ENCODE measurements at regions not wholly inside any gene's neighbourhood (a gene's known extent, or its start where the extent isn't known, plus 50 kb on each side); places are given as distances from the start of the nearest gene placed in this dataset.

DNA sequence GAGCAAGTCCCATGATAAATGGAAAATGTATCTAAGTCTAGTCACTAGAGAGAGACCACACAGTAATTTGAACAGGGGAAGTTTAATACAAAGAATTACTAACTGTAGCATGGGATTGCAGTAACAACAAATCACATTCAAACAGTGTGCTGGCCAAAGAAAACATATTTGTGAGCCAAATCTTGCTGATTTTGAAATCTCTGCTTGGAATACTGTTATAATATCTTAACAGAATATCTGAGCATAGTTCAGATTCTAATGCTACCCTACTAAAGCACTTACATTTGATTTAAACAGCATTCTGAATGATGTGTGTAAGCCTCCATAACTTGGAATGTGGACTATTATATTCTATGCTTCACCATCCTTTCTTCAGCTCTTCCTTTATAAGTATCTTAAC is 270.0 kb upstream of the BRINP3 start:
- no peaks in the 10 kb centered on the region for H3K36me3 Mint-ChIP-seq
- H3K9me3 Mint-ChIP-seq, result no peaks in the 10 kb centered on the region
- H3K27me3 Mint-ChIP-seq (ENCODE audit: low read depth), result no peaks in the 10 kb centered on the region
- no peak for TF ChIP-seq MYBL2 (CRISPR knock-in tag; IDR thresholded peaks at IDR 0.05)
- TF ChIP-seq JAZF1 (CRISPR knock-in tag; IDR thresholded peaks at IDR 0.05), result no peak
- no peak for TF ChIP-seq NR3C1 (CRISPR knock-in tag; conservative IDR thresholded peaks at IDR 0.05; ENCODE audit: low read depth)
- TF ChIP-seq, protein P1, sequence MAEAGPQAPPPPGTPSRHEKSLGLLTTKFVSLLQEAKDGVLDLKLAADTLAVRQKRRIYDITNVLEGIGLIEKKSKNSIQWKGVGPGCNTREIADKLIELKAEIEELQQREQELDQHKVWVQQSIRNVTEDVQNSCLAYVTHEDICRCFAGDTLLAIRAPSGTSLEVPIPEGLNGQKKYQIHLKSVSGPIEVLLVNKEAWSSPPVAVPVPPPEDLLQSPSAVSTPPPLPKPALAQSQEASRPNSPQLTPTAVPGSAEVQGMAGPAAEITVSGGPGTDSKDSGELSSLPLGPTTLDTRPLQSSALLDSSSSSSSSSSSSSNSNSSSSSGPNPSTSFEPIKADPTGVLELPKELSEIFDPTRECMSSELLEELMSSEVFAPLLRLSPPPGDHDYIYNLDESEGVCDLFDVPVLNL (CRISPR knock-in tag; IDR thresholded peaks at IDR 0.05; ENCODE audit: borderline replicate concordance, low read depth), result no peak
- TF ChIP-seq GRHL2 (CRISPR knock-in tag; IDR thresholded peaks at IDR 0.05; ENCODE audit: insufficient replicate concordance, severe bottlenecking), result no peak
- no peak for TF ChIP-seq HMGA2 (CRISPR knock-in tag; IDR thresholded peaks at IDR 0.05)
- TF ChIP-seq, protein P2, sequence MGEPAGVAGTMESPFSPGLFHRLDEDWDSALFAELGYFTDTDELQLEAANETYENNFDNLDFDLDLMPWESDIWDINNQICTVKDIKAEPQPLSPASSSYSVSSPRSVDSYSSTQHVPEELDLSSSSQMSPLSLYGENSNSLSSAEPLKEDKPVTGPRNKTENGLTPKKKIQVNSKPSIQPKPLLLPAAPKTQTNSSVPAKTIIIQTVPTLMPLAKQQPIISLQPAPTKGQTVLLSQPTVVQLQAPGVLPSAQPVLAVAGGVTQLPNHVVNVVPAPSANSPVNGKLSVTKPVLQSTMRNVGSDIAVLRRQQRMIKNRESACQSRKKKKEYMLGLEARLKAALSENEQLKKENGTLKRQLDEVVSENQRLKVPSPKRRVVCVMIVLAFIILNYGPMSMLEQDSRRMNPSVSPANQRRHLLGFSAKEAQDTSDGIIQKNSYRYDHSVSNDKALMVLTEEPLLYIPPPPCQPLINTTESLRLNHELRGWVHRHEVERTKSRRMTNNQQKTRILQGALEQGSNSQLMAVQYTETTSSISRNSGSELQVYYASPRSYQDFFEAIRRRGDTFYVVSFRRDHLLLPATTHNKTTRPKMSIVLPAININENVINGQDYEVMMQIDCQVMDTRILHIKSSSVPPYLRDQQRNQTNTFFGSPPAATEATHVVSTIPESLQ (CRISPR knock-in tag; IDR thresholded peaks at IDR 0.05), result no peak
- TF ChIP-seq SOX15 (CRISPR knock-in tag; IDR thresholded peaks at IDR 0.05), result no peak
- TF ChIP-seq, protein P3, sequence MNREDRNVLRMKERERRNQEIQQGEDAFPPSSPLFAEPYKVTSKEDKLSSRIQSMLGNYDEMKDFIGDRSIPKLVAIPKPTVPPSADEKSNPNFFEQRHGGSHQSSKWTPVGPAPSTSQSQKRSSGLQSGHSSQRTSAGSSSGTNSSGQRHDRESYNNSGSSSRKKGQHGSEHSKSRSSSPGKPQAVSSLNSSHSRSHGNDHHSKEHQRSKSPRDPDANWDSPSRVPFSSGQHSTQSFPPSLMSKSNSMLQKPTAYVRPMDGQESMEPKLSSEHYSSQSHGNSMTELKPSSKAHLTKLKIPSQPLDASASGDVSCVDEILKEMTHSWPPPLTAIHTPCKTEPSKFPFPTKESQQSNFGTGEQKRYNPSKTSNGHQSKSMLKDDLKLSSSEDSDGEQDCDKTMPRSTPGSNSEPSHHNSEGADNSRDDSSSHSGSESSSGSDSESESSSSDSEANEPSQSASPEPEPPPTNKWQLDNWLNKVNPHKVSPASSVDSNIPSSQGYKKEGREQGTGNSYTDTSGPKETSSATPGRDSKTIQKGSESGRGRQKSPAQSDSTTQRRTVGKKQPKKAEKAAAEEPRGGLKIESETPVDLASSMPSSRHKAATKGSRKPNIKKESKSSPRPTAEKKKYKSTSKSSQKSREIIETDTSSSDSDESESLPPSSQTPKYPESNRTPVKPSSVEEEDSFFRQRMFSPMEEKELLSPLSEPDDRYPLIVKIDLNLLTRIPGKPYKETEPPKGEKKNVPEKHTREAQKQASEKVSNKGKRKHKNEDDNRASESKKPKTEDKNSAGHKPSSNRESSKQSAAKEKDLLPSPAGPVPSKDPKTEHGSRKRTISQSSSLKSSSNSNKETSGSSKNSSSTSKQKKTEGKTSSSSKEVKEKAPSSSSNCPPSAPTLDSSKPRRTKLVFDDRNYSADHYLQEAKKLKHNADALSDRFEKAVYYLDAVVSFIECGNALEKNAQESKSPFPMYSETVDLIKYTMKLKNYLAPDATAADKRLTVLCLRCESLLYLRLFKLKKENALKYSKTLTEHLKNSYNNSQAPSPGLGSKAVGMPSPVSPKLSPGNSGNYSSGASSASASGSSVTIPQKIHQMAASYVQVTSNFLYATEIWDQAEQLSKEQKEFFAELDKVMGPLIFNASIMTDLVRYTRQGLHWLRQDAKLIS (CRISPR knock-in tag; IDR thresholded peaks at IDR 0.05; ENCODE audit: borderline replicate concordance), result no peak
- no peak for TF ChIP-seq ZNF317 (CRISPR knock-in tag; IDR thresholded peaks at IDR 0.05; ENCODE audit: borderline replicate concordance, low read depth)
- no peak for TF ChIP-seq ZNF121 (CRISPR knock-in tag; IDR thresholded peaks at IDR 0.05)
- TF ChIP-seq RELA (CRISPR knock-in tag; IDR thresholded peaks at IDR 0.05; ENCODE audit: borderline replicate concordance), result no peak
- ChIA-PET CTCF (no interaction called here), POLR2A (no interaction called here)
- ATAC-seq (no peak), DNase-seq (ENCODE audit: low spot score) (no peak)
- no peak overlapping the region for H3K4me3 Mint-ChIP-seq
- no peaks in the 10 kb centered on the region for H3K4me1 Mint-ChIP-seq
- no peak overlapping the region for H3K27ac Mint-ChIP-seq

DNA sequence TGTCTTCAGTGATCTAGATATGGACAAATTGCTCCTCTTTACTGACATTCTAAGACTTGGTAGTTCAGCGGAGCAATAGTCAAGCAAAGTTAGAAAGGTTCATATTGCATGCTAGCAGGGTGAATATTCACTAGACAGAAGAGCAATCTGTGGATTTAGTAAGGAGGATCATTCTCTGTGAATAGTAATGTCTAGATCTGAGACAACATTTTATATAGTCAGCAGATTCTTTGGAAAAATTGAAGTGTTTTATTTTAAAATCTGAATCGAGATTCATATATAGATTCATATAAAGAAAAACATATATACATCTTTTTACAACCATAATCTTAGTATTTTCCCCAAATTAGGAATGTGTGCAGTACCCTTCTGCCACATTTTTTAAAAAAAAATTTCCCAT is 274.5 kb upstream of the BRINP3 start:
- no peak for DNase-seq (ENCODE audit: low spot score)
- ATAC-seq, result no peak
- no peak overlapping the region for H3K27ac Mint-ChIP-seq
- no peak overlapping the region for H3K4me3 Mint-ChIP-seq
- ChIA-PET CTCF (no interaction called here), POLR2A (no interaction called here)
- no peaks in the 10 kb centered on the region for H3K36me3 Mint-ChIP-seq
- no peaks in the 10 kb centered on the region for H3K4me1 Mint-ChIP-seq
- H3K9me3 Mint-ChIP-seq, result no peaks in the 10 kb centered on the region
- H3K27me3 Mint-ChIP-seq (ENCODE audit: low read depth), result no peaks in the 10 kb centered on the region
- no peak for TF ChIP-seq KAT7 (CRISPR knock-in tag; IDR thresholded peaks at IDR 0.05; ENCODE audit: borderline replicate concordance)
- TF ChIP-seq, protein P1 (CRISPR knock-in tag; IDR thresholded peaks at IDR 0.05; ENCODE audit: borderline replicate concordance, low read depth), result no peak
- TF ChIP-seq IRF2 (CRISPR knock-in tag; IDR thresholded peaks at IDR 0.05; ENCODE audit: borderline replicate concordance, low read depth), result no peak
- TF ChIP-seq, protein P4, sequence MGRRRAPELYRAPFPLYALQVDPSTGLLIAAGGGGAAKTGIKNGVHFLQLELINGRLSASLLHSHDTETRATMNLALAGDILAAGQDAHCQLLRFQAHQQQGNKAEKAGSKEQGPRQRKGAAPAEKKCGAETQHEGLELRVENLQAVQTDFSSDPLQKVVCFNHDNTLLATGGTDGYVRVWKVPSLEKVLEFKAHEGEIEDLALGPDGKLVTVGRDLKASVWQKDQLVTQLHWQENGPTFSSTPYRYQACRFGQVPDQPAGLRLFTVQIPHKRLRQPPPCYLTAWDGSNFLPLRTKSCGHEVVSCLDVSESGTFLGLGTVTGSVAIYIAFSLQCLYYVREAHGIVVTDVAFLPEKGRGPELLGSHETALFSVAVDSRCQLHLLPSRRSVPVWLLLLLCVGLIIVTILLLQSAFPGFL (CRISPR knock-in tag; IDR thresholded peaks at IDR 0.05; ENCODE audit: borderline replicate concordance), result no peak
- TF ChIP-seq MXD4 (CRISPR knock-in tag; IDR thresholded peaks at IDR 0.05; ENCODE audit: borderline replicate concordance), result no peak
- TF ChIP-seq, protein P5, sequence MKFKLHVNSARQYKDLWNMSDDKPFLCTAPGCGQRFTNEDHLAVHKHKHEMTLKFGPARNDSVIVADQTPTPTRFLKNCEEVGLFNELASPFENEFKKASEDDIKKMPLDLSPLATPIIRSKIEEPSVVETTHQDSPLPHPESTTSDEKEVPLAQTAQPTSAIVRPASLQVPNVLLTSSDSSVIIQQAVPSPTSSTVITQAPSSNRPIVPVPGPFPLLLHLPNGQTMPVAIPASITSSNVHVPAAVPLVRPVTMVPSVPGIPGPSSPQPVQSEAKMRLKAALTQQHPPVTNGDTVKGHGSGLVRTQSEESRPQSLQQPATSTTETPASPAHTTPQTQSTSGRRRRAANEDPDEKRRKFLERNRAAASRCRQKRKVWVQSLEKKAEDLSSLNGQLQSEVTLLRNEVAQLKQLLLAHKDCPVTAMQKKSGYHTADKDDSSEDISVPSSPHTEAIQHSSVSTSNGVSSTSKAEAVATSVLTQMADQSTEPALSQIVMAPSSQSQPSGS (CRISPR knock-in tag; IDR thresholded peaks at IDR 0.05; ENCODE audit: borderline replicate concordance, low read depth), result no peak
- TF ChIP-seq NFYB (CRISPR knock-in tag; conservative IDR thresholded peaks at IDR 0.05; ENCODE audit: low read depth), result no peak
- TF ChIP-seq, protein P6, sequence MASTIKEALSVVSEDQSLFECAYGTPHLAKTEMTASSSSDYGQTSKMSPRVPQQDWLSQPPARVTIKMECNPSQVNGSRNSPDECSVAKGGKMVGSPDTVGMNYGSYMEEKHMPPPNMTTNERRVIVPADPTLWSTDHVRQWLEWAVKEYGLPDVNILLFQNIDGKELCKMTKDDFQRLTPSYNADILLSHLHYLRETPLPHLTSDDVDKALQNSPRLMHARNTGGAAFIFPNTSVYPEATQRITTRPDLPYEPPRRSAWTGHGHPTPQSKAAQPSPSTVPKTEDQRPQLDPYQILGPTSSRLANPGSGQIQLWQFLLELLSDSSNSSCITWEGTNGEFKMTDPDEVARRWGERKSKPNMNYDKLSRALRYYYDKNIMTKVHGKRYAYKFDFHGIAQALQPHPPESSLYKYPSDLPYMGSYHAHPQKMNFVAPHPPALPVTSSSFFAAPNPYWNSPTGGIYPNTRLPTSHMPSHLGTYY (CRISPR knock-in tag; IDR thresholded peaks at IDR 0.05), result no peak
- no peak for TF ChIP-seq TCF7 (CRISPR knock-in tag; IDR thresholded peaks at IDR 0.05; ENCODE audit: low read depth)
- TF ChIP-seq FOXJ3 (CRISPR knock-in tag; IDR thresholded peaks at IDR 0.05; ENCODE audit: borderline replicate concordance), result no peak
- TF ChIP-seq, protein P7, sequence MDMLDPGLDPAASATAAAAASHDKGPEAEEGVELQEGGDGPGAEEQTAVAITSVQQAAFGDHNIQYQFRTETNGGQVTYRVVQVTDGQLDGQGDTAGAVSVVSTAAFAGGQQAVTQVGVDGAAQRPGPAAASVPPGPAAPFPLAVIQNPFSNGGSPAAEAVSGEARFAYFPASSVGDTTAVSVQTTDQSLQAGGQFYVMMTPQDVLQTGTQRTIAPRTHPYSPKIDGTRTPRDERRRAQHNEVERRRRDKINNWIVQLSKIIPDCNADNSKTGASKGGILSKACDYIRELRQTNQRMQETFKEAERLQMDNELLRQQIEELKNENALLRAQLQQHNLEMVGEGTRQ (CRISPR knock-in tag; IDR thresholded peaks at IDR 0.05), result no peak
- no peak for TF ChIP-seq ETV6 (CRISPR knock-in tag; IDR thresholded peaks at IDR 0.05)
